HEK293 (cell line): ENCODE measurements at regions not wholly inside any gene's neighbourhood (a gene's known extent, or its start where the extent isn't known, plus 50 kb on each side); places are given as distances from the start of the nearest gene placed in this dataset.

Experiments
- CTCF ChIA-PET: fragments of 350-600 bp; formaldehyde crosslinking; extraction: SDS; loops from one replicate; lab custom pipeline; 2021; ENCODE audit warnings: antibody characterized with exemption; lab: Yijun Ruan, JAX
- POLR2A ChIA-PET: fragments of 300-600 bp; formaldehyde crosslinking; extraction: SDS; loops from one replicate; lab custom pipeline; 2020; ENCODE audit warnings: antibody characterized with exemption, inconsistent platforms; lab: Yijun Ruan, JAX
- H3K27ac ChIP-seq: fragments of 200-500 bp; sonication (Bioruptor generic); 2 replicates; pipeline ENCODE4 v1.5.1; 2014; ENCODE audit warnings: low read depth, low read length, control low read depth, inconsistent platforms; ENCODE audit errors: extremely low read depth
- H3K36me3 ChIP-seq, 2 experiments: fragments of 200-500 bp in 1 of 2; sonication (Bioruptor generic) in 1 of 2; 1 replicate in 1 of 2; 2 replicates in 1 of 2; pipeline ENCODE4 v1.5.1; 2014 to 2017; ENCODE audit warnings: inconsistent platforms in 2 of 2, low read length in 2 of 2; ENCODE audit not compliant: control insufficient read depth in 2 of 2, insufficient read depth in 1 of 2
- H3K4me1 ChIP-seq: fragments of 200-500 bp; sonication (Bioruptor generic); 2 replicates; pipeline ENCODE4 v1.5.1; 2014; ENCODE audit warnings: mild to moderate bottlenecking, low read length, inconsistent platforms; ENCODE audit not compliant: control insufficient read depth, insufficient read depth
- H3K4me3 ChIP-seq: 2 replicates; pipeline ENCODE4 v1.5.1; 2011; ENCODE audit warnings: low read depth, mild to moderate bottlenecking, control low read depth, low read length, moderate library complexity
- H3K9me3 ChIP-seq: fragments of 200-500 bp; sonication (Bioruptor generic); 2 replicates; pipeline ENCODE4 v1.5.1; 2014; ENCODE audit warnings: low read depth, low read length, inconsistent platforms; ENCODE audit not compliant: control insufficient read depth, insufficient read depth
- BCL11B ChIP-seq: fragments of 450-650 bp; formaldehyde crosslinking; IDR thresholded peaks from 2 replicates; pipeline ENCODE4 v1.5.1; 2016; ENCODE audit warnings: low read depth, missing biosample characterization, missing genetic modification characterization
- GLI2 ChIP-seq: fragments of 450-650 bp; formaldehyde crosslinking; IDR thresholded peaks from 2 replicates; pipeline ENCODE4; 2017; ENCODE audit warnings: missing biosample characterization, missing genetic modification characterization, low read depth, borderline replicate concordance
- OSR2 ChIP-seq: fragments of 450-650 bp; formaldehyde crosslinking; IDR thresholded peaks from 2 replicates; pipeline ENCODE4 v1.5.1; 2016; ENCODE audit warnings: missing biosample characterization, missing genetic modification characterization
- PBX3 ChIP-seq: sonication (generic); formaldehyde crosslinking; IDR thresholded peaks from 2 replicates; pipeline ENCODE4 v1.8.1; 2022; ENCODE audit warnings: mild to moderate bottlenecking, moderate library complexity, missing genetic modification reagents
- PRDM1 ChIP-seq: fragments of 450-650 bp; formaldehyde crosslinking; IDR thresholded peaks from 2 replicates; pipeline ENCODE4; 2016; ENCODE audit warnings: missing biosample characterization, missing genetic modification characterization
- TSHZ1 ChIP-seq: fragments of 450-650 bp; formaldehyde crosslinking; IDR thresholded peaks from 2 replicates; pipeline ENCODE4 v1.5.1; 2016; ENCODE audit warnings: missing biosample characterization, missing genetic modification characterization, borderline replicate concordance
- YY1 ChIP-seq: fragments of 450-650 bp; formaldehyde crosslinking; IDR thresholded peaks from 2 replicates; pipeline ENCODE4 v1.5.1; 2018; ENCODE audit warnings: missing biosample characterization, missing genetic modification characterization
- ZBTB48 ChIP-seq: fragments of 450-650 bp; formaldehyde crosslinking; IDR thresholded peaks from 2 replicates; pipeline ENCODE4 v1.5.1; 2016; ENCODE audit warnings: missing biosample characterization, missing genetic modification characterization
- ZFHX2 ChIP-seq: fragments of 450-650 bp; formaldehyde crosslinking; conservative IDR thresholded peaks from 2 replicates; pipeline ENCODE4 v1.5.1; 2016; ENCODE audit warnings: missing biosample characterization, missing genetic modification characterization
- ZIC2 ChIP-seq: fragments of 450-650 bp; formaldehyde crosslinking; IDR thresholded peaks from 2 replicates; pipeline ENCODE4 v1.5.1; 2016; ENCODE audit warnings: missing biosample characterization, missing genetic modification characterization
- ZNF112 ChIP-seq: fragments of 450-650 bp; formaldehyde crosslinking; IDR thresholded peaks from 2 replicates; pipeline ENCODE4 v1.5.0; 2017; ENCODE audit warnings: missing biosample characterization, missing genetic modification characterization
- ZNF146 ChIP-seq: fragments of 450-650 bp; formaldehyde crosslinking; IDR thresholded peaks from 2 replicates; pipeline ENCODE4 v1.5.1; 2016; ENCODE audit warnings: missing biosample characterization, missing genetic modification characterization
- ZNF2 ChIP-seq: fragments of 450-650 bp; formaldehyde crosslinking; IDR thresholded peaks from 2 replicates; pipeline ENCODE4 v1.5.1; 2016; ENCODE audit warnings: missing biosample characterization, missing genetic modification characterization
- ZNF214 ChIP-seq: fragments of 450-650 bp; formaldehyde crosslinking; IDR thresholded peaks from 2 replicates; pipeline ENCODE4 v1.5.1; 2017; ENCODE audit warnings: missing biosample characterization, mild to moderate bottlenecking, missing genetic modification characterization, borderline replicate concordance
- ZNF221 ChIP-seq: fragments of 450-650 bp; formaldehyde crosslinking; IDR thresholded peaks from 2 replicates; pipeline ENCODE4 v1.5.1; 2017; ENCODE audit warnings: missing biosample characterization, missing genetic modification characterization, borderline replicate concordance
- ZNF280D ChIP-seq: fragments of 450-650 bp; formaldehyde crosslinking; IDR thresholded peaks from 2 replicates; pipeline ENCODE4 v1.5.1; 2016; ENCODE audit warnings: missing biosample characterization, missing genetic modification characterization
- ZNF341 ChIP-seq: fragments of 450-650 bp; formaldehyde crosslinking; IDR thresholded peaks from 2 replicates; pipeline ENCODE4; 2016; ENCODE audit warnings: low read depth, missing biosample characterization, missing genetic modification characterization
- ZNF521 ChIP-seq: fragments of 450-650 bp; formaldehyde crosslinking; IDR thresholded peaks from 2 replicates; pipeline ENCODE4 v1.5.1; 2017; ENCODE audit warnings: missing biosample characterization, mild to moderate bottlenecking, missing genetic modification characterization
- ZNF660 ChIP-seq: fragments of 450-650 bp; IDR thresholded peaks from 2 replicates; pipeline ENCODE4 v1.5.1; 2018; ENCODE audit warnings: missing biosample characterization, mild to moderate bottlenecking, missing genetic modification characterization
- ZNF830 ChIP-seq: fragments of 450-650 bp; IDR thresholded peaks from 2 replicates; pipeline ENCODE4 v1.5.0; 2018; ENCODE audit warnings: missing biosample characterization, missing genetic modification characterization, low read depth, mild to moderate bottlenecking, moderate library complexity
- TF ChIP-seq, protein P1 (sequence below): fragments of 450-650 bp; formaldehyde crosslinking; IDR thresholded peaks from 2 replicates; pipeline ENCODE4 v1.5.1; 2016; ENCODE audit warnings: missing biosample characterization, missing genetic modification characterization
- TF ChIP-seq, protein P2 (sequence below): fragments of 450-650 bp; formaldehyde crosslinking; IDR thresholded peaks from 2 replicates; pipeline ENCODE4 v1.5.1; 2017; ENCODE audit warnings: missing biosample characterization, missing genetic modification characterization
- TF ChIP-seq, protein P3 (sequence below): fragments of 450-650 bp; formaldehyde crosslinking; IDR thresholded peaks from 2 replicates; pipeline ENCODE4 v1.5.1; 2016; ENCODE audit warnings: missing biosample characterization, missing genetic modification characterization
- TF ChIP-seq, protein P4 (sequence below): fragments of 450-650 bp; formaldehyde crosslinking; IDR thresholded peaks from 2 replicates; pipeline ENCODE4 v1.5.1; 2016; ENCODE audit warnings: missing biosample characterization, missing genetic modification characterization

GRCh38 chr7:36084485-36085091 is 68.5 kb upstream of the EEPD1 start:
- CTCF ChIA-PET: interaction anchor here (0.6 kb wide), 1 partner anchor 36 kb away, joined by 4 read pairs; no protein-coding TSS in a partner anchor
- no peak for TF ChIP-seq GLI2 (tag by site-specific recombination)
- TF ChIP-seq, protein P1, sequence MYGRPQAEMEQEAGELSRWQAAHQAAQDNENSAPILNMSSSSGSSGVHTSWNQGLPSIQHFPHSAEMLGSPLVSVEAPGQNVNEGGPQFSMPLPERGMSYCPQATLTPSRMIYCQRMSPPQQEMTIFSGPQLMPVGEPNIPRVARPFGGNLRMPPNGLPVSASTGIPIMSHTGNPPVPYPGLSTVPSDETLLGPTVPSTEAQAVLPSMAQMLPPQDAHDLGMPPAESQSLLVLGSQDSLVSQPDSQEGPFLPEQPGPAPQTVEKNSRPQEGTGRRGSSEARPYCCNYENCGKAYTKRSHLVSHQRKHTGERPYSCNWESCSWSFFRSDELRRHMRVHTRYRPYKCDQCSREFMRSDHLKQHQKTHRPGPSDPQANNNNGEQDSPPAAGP (tag by site-specific recombination): no peak
- no peak for TF ChIP-seq ZNF214 (tag by site-specific recombination)
- TF ChIP-seq ZNF221 (tag by site-specific recombination): no peak
- TF ChIP-seq ZNF280D (tag by site-specific recombination): no peak
- TF ChIP-seq, protein P2, sequence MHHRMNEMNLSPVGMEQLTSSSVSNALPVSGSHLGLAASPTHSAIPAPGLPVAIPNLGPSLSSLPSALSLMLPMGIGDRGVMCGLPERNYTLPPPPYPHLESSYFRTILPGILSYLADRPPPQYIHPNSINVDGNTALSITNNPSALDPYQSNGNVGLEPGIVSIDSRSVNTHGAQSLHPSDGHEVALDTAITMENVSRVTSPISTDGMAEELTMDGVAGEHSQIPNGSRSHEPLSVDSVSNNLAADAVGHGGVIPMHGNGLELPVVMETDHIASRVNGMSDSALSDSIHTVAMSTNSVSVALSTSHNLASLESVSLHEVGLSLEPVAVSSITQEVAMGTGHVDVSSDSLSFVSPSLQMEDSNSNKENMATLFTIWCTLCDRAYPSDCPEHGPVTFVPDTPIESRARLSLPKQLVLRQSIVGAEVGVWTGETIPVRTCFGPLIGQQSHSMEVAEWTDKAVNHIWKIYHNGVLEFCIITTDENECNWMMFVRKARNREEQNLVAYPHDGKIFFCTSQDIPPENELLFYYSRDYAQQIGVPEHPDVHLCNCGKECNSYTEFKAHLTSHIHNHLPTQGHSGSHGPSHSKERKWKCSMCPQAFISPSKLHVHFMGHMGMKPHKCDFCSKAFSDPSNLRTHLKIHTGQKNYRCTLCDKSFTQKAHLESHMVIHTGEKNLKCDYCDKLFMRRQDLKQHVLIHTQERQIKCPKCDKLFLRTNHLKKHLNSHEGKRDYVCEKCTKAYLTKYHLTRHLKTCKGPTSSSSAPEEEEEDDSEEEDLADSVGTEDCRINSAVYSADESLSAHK (tag by site-specific recombination): no peak
- no peak for TF ChIP-seq ZNF830 (tag by site-specific recombination)
- TF ChIP-seq ZNF521 (tag by site-specific recombination): no peak
- no peak for TF ChIP-seq ZNF146 (tag by site-specific recombination)
- peak; percentile 46; the same call in 1 of the 2 replicates for TF ChIP-seq OSR2 (tag by site-specific recombination)
- TF ChIP-seq, protein P3, sequence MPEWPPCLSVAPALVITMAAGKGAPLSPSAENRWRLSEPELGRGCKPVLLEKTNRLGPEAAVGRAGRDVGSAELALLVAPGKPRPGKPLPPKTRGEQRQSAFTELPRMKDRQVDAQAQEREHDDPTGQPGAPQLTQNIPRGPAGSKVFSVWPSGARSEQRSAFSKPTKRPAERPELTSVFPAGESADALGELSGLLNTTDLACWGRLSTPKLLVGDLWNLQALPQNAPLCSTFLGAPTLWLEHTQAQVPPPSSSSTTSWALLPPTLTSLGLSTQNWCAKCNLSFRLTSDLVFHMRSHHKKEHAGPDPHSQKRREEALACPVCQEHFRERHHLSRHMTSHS (tag by site-specific recombination): no peak
- TF ChIP-seq PBX3: 0 out of 2 replicates have a peak, but pooled peaks have one; percentile 41
- no peak for TF ChIP-seq YY1 (tag by site-specific recombination)
- no peak for TF ChIP-seq TSHZ1 (tag by site-specific recombination)
- peak; percentile 90 for TF ChIP-seq ZNF341 (tag by site-specific recombination)
- TF ChIP-seq, protein P4, sequence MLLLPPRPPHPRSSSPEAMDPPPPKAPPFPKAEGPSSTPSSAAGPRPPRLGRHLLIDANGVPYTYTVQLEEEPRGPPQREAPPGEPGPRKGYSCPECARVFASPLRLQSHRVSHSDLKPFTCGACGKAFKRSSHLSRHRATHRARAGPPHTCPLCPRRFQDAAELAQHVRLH (tag by site-specific recombination): no peak
- TF ChIP-seq PRDM1 (tag by site-specific recombination): no peak
- no peak for TF ChIP-seq ZNF2
- 0 out of 2 replicates have a peak, but pooled peaks have one; percentile 21 for TF ChIP-seq ZBTB48 (tag by site-specific recombination)
- peak; percentile 42; the same call in 1 of the 2 replicates for TF ChIP-seq ZFHX2
- TF ChIP-seq ZIC2: peak; percentile 67
- no peak for TF ChIP-seq ZNF660 (tag by site-specific recombination)
- TF ChIP-seq ZNF112 (tag by site-specific recombination): no peak
- TF ChIP-seq BCL11B: no peak

More at GRCh38 chr7:36084485-36085091, 68.5 kb upstream of the EEPD1 start:
- POLR2A ChIA-PET: no interaction called here
- Histone ChIP-seq H3K9me3 (no peaks in the 10 kb centered on the region), H3K4me1 (no peaks in the 10 kb centered on the region), H3K27ac (no peak overlapping the region), H3K36me3 (no peaks in the 10 kb centered on the region), H3K4me3 (no peak overlapping the region)
